ENCODE measurements at regions not wholly inside any gene's neighbourhood (a gene's known extent, or its start where the extent isn't known, plus 50 kb on each side); places are given as distances from the start of the nearest gene placed in this dataset.

- TF ChIP-seq ZNF592 (IDR thresholded peaks at IDR 0.05) = no peak
- TF ChIP-seq HSF1 (IDR thresholded peaks at IDR 0.05; ENCODE audit: low read depth, low read length) = no peak
- TF ChIP-seq MEF2B (IDR thresholded peaks at IDR 0.05; ENCODE audit: partially characterized antibody, poor library complexity, severe bottlenecking) = no peak
- TF ChIP-seq ZNF622 (IDR thresholded peaks at IDR 0.05) = no peak
- no peak for TF ChIP-seq TBL1XR1 (IDR thresholded peaks at IDR 0.05; ENCODE audit: low read depth, low read length)
- no peak for TF ChIP-seq ATF3 (IDR thresholded peaks at IDR 0.05; ENCODE audit: borderline replicate concordance, extremely low read depth, low read depth, low read length)
- no peak for TF ChIP-seq SMAD1 (IDR thresholded peaks at IDR 0.05; ENCODE audit: low read depth, partially characterized antibody)
- TF ChIP-seq NFIC (IDR thresholded peaks at IDR 0.05; ENCODE audit: low read depth, low read length) = no peak
These were observed 85.9 kb upstream of the KLF7 start (continued) for GRCh38 chr2:207251573-207252192.

All from GM12878 (cell line).